Cardiac muscle cell (in vitro differentiated cells and primary cell): ENCODE measurements at regions not wholly inside any gene's neighbourhood (a gene's known extent, or its start where the extent isn't known, plus 50 kb on each side); places are given as distances from the start of the nearest gene placed in this dataset.
A peak's percentile ranks its signal among the peaks of the same experiment; 100 is the strongest.

Experiments used
- DNase-seq, 2 donors: peaks; one replicate each; pipeline versions ENCODE4 v3.0.0 to v3.0.0-alpha.2; 2010 to 2017; ENCODE audit warnings: low read depth in 1 of 2, low spot score in 1 of 2
- H3K27ac ChIP-seq: fragments of 200-600 bp; sonication (generic); 2 replicates; pipeline ENCODE4 v1.5.1; 2016
- H3K27me3 ChIP-seq: fragments of 200-600 bp; sonication (generic); 2 replicates; pipeline ENCODE4 v1.6.0; 2016; ENCODE audit warnings: control low read depth
- H3K36me3 ChIP-seq: fragments of 200-600 bp; sonication (generic); 2 replicates; pipeline ENCODE4 v1.5.1; 2016; ENCODE audit warnings: control low read depth
- H3K4me1 ChIP-seq: fragments of 200-600 bp; sonication (generic); 2 replicates; pipeline ENCODE4 v1.8.1; 2017; ENCODE audit warnings: low read depth, mild to moderate bottlenecking, mixed run types
- H3K4me3 ChIP-seq: fragments of 200-600 bp; sonication (generic); 2 replicates; pipeline ENCODE4 v1.5.1; 2016; ENCODE audit warnings: mild to moderate bottlenecking
- H3K9me3 ChIP-seq: fragments of 200-600 bp; sonication (generic); 2 replicates; pipeline ENCODE4 v1.5.1; 2017; ENCODE audit warnings: low read depth, mild to moderate bottlenecking, control low read depth
- TF ChIP-seq, protein P1 (sequence below): IDR thresholded peaks from 2 replicates; pipeline ENCODE4 v1.5.1; 2012; ENCODE audit warnings: low read depth, mild to moderate bottlenecking, low read length

DNA sequence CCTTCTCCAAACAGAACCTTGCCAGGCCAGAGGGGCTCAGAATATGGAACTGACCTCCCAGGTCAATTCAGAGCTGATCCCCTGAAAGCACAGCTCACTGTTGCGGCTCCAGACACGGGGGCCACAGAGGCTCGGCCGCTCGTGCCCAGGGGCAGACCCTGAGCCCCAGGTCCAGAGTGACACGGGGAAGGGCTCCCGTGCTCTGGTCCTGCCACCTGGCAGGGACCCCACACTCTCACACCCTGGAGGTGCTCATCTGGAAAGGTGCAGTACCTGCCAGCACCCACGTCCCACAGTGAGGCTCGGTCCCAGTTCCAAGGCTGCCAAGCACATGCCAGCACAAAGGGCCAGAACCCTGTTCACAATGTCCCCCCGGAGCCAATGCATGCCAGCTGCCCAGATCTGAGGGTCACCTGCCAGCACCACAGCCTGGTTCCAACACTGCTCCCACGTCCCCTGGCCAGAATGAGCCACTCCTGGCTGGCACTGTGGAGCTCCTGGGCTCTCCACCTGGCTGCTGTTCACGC, 170.6 kb downstream of the SHANK2 start:
- no peaks in the 10 kb centered on the region for H3K9me3 ChIP-seq
- DNase-seq: no peak
- no peak overlapping the region for H3K4me3 ChIP-seq
- no peak overlapping the region for H3K27ac ChIP-seq
- no peaks in the 10 kb centered on the region for H3K4me1 ChIP-seq
- no peaks in the 10 kb centered on the region for H3K36me3 ChIP-seq
- TF ChIP-seq, protein P1, sequence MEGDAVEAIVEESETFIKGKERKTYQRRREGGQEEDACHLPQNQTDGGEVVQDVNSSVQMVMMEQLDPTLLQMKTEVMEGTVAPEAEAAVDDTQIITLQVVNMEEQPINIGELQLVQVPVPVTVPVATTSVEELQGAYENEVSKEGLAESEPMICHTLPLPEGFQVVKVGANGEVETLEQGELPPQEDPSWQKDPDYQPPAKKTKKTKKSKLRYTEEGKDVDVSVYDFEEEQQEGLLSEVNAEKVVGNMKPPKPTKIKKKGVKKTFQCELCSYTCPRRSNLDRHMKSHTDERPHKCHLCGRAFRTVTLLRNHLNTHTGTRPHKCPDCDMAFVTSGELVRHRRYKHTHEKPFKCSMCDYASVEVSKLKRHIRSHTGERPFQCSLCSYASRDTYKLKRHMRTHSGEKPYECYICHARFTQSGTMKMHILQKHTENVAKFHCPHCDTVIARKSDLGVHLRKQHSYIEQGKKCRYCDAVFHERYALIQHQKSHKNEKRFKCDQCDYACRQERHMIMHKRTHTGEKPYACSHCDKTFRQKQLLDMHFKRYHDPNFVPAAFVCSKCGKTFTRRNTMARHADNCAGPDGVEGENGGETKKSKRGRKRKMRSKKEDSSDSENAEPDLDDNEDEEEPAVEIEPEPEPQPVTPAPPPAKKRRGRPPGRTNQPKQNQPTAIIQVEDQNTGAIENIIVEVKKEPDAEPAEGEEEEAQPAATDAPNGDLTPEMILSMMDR: no peak
- H3K27me3 ChIP-seq: no peaks in the 10 kb centered on the region

DNA sequence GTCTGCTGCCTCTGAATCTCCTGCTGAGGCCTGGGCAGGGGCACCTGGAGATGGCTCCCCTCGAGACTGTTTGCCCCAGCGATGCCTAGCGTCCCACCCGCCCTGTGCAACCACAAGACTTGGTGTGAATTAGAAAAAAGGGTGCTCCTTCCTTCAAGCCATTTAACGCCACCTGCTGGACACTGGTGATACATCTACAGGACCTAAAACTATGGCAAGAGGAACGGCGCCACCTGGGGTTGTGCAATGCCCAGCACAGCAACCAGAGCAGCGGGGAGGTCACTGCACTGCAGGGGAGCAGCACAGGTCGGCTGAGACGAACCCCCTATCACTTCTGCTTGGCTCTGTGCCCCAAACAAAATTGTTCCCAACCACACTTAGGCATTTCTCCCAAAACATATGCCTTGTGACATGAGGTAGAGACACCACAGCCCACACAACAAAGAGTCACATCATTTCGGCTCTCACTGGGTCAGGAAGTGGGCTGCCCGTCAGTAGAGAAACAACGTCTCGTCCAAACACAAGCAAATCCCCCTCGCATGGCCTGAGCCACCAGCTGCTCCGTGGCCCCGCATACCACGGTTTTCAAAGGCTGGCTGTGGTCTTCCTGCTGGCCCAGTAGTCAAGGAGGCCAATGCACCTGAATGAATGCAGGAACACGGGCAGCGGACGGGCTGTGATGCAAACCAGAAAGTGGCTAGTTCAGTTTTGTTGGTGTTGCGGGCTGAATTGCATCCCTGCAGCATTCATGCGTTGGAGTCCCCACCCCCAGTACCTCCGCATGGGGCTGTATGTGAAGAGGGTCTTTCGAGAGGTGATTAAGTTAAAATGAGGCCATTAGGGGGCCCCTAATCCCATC, 171.9 kb downstream of the SHANK2 start:
- DNase-seq: peak; percentile 77 to 78

DNA sequence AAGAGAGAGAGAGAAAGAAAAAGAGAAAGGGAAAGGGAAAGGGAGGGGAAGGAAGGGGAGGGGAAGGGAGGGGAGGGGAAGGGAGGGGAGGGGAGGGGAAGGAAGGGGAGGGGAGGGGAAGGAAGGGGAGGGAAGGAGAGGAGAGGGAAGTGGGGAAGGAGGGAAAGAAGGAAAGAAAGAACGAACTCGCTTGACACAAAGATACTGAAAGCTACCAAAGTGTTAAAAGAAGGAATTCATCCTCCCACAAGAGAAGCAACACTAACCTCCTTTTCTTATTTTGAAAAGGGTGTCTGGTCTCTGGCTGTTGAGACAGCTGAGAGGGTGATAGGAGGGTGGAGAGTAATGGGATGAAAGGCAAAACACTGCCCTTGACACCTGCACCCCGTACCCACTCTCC, 172.6 kb downstream of the SHANK2 start:
- Histone ChIP-seq H3K27ac (no peak overlapping the region), H3K4me3 (no peak overlapping the region), H3K27me3 (no peaks in the 10 kb centered on the region), H3K36me3 (no peaks in the 10 kb centered on the region), H3K9me3 (no peaks in the 10 kb centered on the region), H3K4me1 (no peaks in the 10 kb centered on the region)
- no peak for DNase-seq
- TF ChIP-seq, protein P1: no peak

More for the DNA sequence above, 171.9 kb downstream of the SHANK2 start:
- Histone ChIP-seq H3K4me1 (no peaks in the 10 kb centered on the region), H3K36me3 (no peaks in the 10 kb centered on the region), H3K27ac (no peak overlapping the region), H3K4me3 (no peak overlapping the region), H3K9me3 (no peaks in the 10 kb centered on the region), H3K27me3 (no peaks in the 10 kb centered on the region)
- TF ChIP-seq, protein P1: peak; percentile 66

DNA sequence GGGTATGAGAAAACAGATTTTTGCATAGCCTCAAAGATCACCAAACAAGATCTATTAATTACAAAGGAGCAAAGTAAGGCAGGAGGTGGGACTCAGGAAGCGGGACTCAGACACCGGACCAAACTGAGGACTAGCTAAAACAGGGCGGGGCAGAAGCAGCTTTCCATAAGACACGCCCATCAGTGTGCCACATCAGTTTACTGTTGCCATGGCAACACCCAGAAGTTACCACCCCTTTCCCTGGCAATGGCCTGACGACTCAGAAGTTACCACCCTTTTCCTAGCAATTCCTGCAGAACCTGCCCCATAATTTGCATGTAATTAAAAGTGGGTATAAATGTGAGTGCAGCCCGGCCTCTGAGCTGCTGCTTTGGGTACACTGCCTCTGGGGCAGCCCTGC, 173.9 kb downstream of the SHANK2 start:
- TF ChIP-seq, protein P1: no peak
- Histone ChIP-seq H3K27me3 (no peaks in the 10 kb centered on the region), H3K4me1 (no peaks in the 10 kb centered on the region), H3K36me3 (no peaks in the 10 kb centered on the region), H3K9me3 (no peaks in the 10 kb centered on the region), H3K27ac (no peak overlapping the region), H3K4me3 (no peak overlapping the region)
- DNase-seq: peak in 1 of 2 donors; percentile 4

DNA sequence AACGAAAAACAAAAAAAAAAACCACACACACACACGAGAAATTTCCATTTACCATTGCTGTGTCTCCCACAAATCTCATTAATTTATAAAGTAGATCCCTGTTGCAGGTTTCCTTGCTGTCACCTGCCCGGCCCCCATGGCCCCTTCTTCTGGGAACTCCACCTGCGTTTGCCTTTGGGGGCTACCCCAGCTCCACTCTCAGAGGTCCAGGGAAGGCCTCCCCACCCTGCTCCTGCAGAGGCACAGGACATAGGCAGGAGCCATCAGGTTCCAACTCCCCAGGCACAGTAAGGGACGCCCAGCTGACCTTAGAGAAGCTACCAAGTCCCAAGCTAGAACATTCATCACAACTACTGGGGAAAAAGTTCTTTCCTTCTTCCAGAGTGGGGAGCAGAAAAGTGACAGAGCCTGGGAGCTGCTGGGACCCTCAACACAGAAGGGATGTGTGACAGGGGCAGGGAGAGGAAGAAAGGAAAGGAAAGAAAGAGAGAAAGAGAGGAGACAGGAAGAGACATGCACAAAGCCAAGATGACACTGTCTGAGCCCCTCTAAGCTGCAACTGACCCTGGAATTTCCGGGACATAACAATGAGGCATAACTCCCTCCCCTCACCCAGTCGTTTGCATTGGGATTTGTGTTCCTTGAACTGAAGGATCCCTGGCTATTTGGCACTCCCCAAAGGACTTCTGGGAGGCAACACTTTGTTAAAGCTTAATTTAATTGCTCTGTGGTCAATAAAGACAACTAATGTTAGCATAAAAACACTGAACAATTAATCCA, 175.7 kb downstream of the SHANK2 start:
- Histone ChIP-seq H3K27me3 (no peaks in the 10 kb centered on the region), H3K36me3 (no peaks in the 10 kb centered on the region), H3K4me3 (no peak overlapping the region), H3K4me1 (no peaks in the 10 kb centered on the region), H3K27ac (no peak overlapping the region), H3K9me3 (no peaks in the 10 kb centered on the region)
- DNase-seq: no peak
- TF ChIP-seq, protein P1: no peak
